Progenitor cell of endocrine pancreas (in vitro differentiated cells): ENCODE measurements at regions not wholly inside any gene's neighbourhood (a gene's known extent, or its start where the extent isn't known, plus 50 kb on each side); places are given as distances from the start of the nearest gene placed in this dataset.

ENCODE experiments used
- DNase-seq: peaks from one replicate; pipeline ENCODE4 v3.0.0; 2021; ENCODE audit warnings: low spot score; ENCODE audit not compliant: unreplicated experiment
- H3K27ac Mint-ChIP-seq: 2 replicates; pipeline ENCODE4 v1.8.0; 2021; ENCODE audit warnings: mild to moderate bottlenecking, moderate library complexity, mixed read lengths
- H3K27me3 Mint-ChIP-seq: 2 replicates; pipeline ENCODE4 v1.8.0; 2021; ENCODE audit warnings: mixed read lengths
- H3K36me3 Mint-ChIP-seq: 2 replicates; pipeline ENCODE4 v1.8.0; 2022; ENCODE audit warnings: mixed read lengths; ENCODE audit not compliant: insufficient read depth
- H3K4me1 Mint-ChIP-seq: 2 replicates; pipeline ENCODE4 v1.8.0; 2021; ENCODE audit warnings: low read depth, mixed read lengths
- H3K4me3 Mint-ChIP-seq: 2 replicates; pipeline ENCODE4 v1.8.0; 2021; ENCODE audit warnings: low read depth, mild to moderate bottlenecking, moderate library complexity, mixed read lengths
- H3K9me3 Mint-ChIP-seq: 2 replicates; pipeline ENCODE4 v1.8.0; 2021; ENCODE audit warnings: low read depth, mixed read lengths
- TF ChIP-seq, protein P1 (sequence below): fragments of 200-600 bp; sonication (generic); IDR thresholded peaks from one replicate; pipeline ENCODE4 v1.5.0; 2021; ENCODE audit warnings: antibody characterized with exemption, mild to moderate bottlenecking; ENCODE audit not compliant: unreplicated experiment

- H3K9me3 Mint-ChIP-seq, result no peaks in the 10 kb centered on the region
Measured at GRCh38 chr5:81854915-81855314, 104.0 kb upstream of the SSBP2 start.

GRCh38 chr5:81854485-81854884 lies 103.6 kb upstream of the SSBP2 start:
- no peak for DNase-seq
- no peak overlapping the region for H3K27ac Mint-ChIP-seq
- H3K4me1 Mint-ChIP-seq, result peaks cover 38% of the 10 kb centered on the region
- H3K9me3 Mint-ChIP-seq, result no peaks in the 10 kb centered on the region
- no peaks in the 10 kb centered on the region for H3K36me3 Mint-ChIP-seq
- H3K4me3 Mint-ChIP-seq, result no peak overlapping the region
- TF ChIP-seq, protein P1, sequence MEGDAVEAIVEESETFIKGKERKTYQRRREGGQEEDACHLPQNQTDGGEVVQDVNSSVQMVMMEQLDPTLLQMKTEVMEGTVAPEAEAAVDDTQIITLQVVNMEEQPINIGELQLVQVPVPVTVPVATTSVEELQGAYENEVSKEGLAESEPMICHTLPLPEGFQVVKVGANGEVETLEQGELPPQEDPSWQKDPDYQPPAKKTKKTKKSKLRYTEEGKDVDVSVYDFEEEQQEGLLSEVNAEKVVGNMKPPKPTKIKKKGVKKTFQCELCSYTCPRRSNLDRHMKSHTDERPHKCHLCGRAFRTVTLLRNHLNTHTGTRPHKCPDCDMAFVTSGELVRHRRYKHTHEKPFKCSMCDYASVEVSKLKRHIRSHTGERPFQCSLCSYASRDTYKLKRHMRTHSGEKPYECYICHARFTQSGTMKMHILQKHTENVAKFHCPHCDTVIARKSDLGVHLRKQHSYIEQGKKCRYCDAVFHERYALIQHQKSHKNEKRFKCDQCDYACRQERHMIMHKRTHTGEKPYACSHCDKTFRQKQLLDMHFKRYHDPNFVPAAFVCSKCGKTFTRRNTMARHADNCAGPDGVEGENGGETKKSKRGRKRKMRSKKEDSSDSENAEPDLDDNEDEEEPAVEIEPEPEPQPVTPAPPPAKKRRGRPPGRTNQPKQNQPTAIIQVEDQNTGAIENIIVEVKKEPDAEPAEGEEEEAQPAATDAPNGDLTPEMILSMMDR, result peak; percentile 23
- no peaks in the 10 kb centered on the region for H3K27me3 Mint-ChIP-seq

More at GRCh38 chr5:81854915-81855314, 104.0 kb upstream of the SSBP2 start:
- TF ChIP-seq, protein P1, result no peak
- peaks cover 35% of the 10 kb centered on the region for H3K4me1 Mint-ChIP-seq
- no peaks in the 10 kb centered on the region for H3K27me3 Mint-ChIP-seq
- H3K27ac Mint-ChIP-seq, result no peak overlapping the region
- H3K36me3 Mint-ChIP-seq, result no peaks in the 10 kb centered on the region
- no peak overlapping the region for H3K4me3 Mint-ChIP-seq
- no peak for DNase-seq

GRCh38 chr5:81853030-81853357 lies 102.1 kb upstream of the SSBP2 start:
- H3K9me3 Mint-ChIP-seq, result no peaks in the 10 kb centered on the region
- H3K4me3 Mint-ChIP-seq, result peak overlapping the region; percentile 89
- H3K36me3 Mint-ChIP-seq, result no peaks in the 10 kb centered on the region
- TF ChIP-seq, protein P1, result no peak
- DNase-seq, result no peak
- H3K4me1 Mint-ChIP-seq, result peaks cover 39% of the 10 kb centered on the region
- no peaks in the 10 kb centered on the region for H3K27me3 Mint-ChIP-seq
- H3K27ac Mint-ChIP-seq, result peak overlapping the region; percentile 93

- Mint-ChIP-seq H3K4me3 (peak overlapping the region; percentile 89), H3K27me3 (no peaks in the 10 kb centered on the region), H3K27ac (peak overlapping the region; percentile 93), H3K36me3 (no peaks in the 10 kb centered on the region), H3K4me1 (peaks cover 39% of the 10 kb centered on the region), H3K9me3 (no peaks in the 10 kb centered on the region)
- no peak for DNase-seq
- TF ChIP-seq, protein P1, result no peak
Measured at GRCh38 chr5:81852291-81853029, 101.6 kb upstream of the SSBP2 start.

DNA sequence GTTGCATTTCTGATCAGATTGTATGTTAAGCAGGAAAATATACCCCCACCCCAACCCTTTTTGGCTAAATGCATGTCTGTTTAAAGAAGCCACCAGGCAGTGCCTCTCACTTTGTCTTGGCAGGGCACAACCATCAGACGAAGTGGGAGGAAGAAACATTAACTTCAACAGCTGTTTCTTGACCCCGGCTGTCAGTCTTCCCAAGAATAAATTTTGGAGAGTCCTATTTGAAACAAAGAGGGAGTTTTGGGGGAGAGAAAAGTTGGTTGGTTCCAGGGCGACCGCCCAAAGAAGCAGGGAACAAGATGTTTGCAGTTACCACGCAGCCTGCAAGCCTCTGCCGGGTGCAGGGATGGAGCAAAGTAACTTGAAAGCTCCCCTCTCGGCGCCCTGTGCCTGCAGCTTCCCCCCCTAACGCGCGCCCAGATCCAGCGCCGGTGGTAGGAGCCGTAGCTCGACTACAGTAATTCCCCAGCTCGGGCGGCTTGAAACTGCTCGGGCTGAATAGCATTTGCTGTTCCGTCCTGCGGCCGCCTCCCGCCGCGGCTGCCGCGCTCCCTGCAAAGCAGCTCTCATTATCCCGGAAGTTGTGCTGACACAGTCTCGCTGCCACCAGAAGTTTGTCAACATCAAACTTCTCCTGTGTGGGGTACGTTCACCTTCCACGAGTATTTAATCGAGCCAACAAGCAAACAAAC lies 100.7 kb upstream of the SSBP2 start:
- TF ChIP-seq, protein P1, result no peak
- DNase-seq, result peak; percentile 94
- no peaks in the 10 kb centered on the region for H3K9me3 Mint-ChIP-seq
- no peaks in the 10 kb centered on the region for H3K27me3 Mint-ChIP-seq
- peak overlapping the region; percentile 99 for H3K27ac Mint-ChIP-seq
- peaks cover 38% of the 10 kb centered on the region for H3K4me1 Mint-ChIP-seq
- H3K36me3 Mint-ChIP-seq, result no peaks in the 10 kb centered on the region
- H3K4me3 Mint-ChIP-seq, result peak overlapping the region; percentile 89
